ENCODE measurements at regions not wholly inside any gene's neighbourhood (a gene's known extent, or its start where the extent isn't known, plus 50 kb on each side); places are given as distances from the start of the nearest gene placed in this dataset.

GRCh38 chr2:216296856-216297255 is 75.4 kb downstream of the MARCHF4 start:
- ATAC-seq = no peak
- Histone ChIP-seq H3K4me1 (ENCODE audit: low read depth) (no peaks in the 10 kb centered on the region), H3K4me3 (no peak overlapping the region), H3K9me3 (no peaks in the 10 kb centered on the region), H3K36me3 (ENCODE audit: low read depth) (no peaks in the 10 kb centered on the region)
- no peak for TF ChIP-seq CTCF (IDR thresholded peaks at IDR 0.05)
- no peak for DNase-seq
- intact Hi-C loops (cut with DNase I, micrococcal nuclease) = no loop called here

GRCh38 chr2:216294305-216294704 is 78.0 kb downstream of the MARCHF4 start:
- Histone ChIP-seq H3K9me3 (no peaks in the 10 kb centered on the region), H3K4me1 (ENCODE audit: low read depth) (no peaks in the 10 kb centered on the region), H3K4me3 (no peak overlapping the region), H3K36me3 (ENCODE audit: low read depth) (no peaks in the 10 kb centered on the region)
- DNase-seq (no peak), ATAC-seq (no peak)
- intact Hi-C loops (cut with DNase I, micrococcal nuclease) = no loop called here
- TF ChIP-seq CTCF (IDR thresholded peaks at IDR 0.05) = no peak

GRCh38 chr2:216293883-216294282 is 78.4 kb downstream of the MARCHF4 start:
- Histone ChIP-seq H3K4me3 (no peak overlapping the region), H3K9me3 (no peaks in the 10 kb centered on the region), H3K4me1 (ENCODE audit: low read depth) (no peaks in the 10 kb centered on the region), H3K36me3 (ENCODE audit: low read depth) (no peaks in the 10 kb centered on the region)
- DNase-seq = no peak
- ATAC-seq = no peak
- TF ChIP-seq CTCF (IDR thresholded peaks at IDR 0.05) = no peak
- intact Hi-C loops (cut with DNase I, micrococcal nuclease) = no loop called here

GRCh38 chr2:216292886-216293301 is 79.4 kb downstream of the MARCHF4 start:
- H3K4me1 ChIP-seq (ENCODE audit: low read depth) = no peaks in the 10 kb centered on the region
- DNase-seq (no peak), ATAC-seq (no peak)
- H3K4me3 ChIP-seq = no peak overlapping the region
- no peaks in the 10 kb centered on the region for H3K9me3 ChIP-seq
- TF ChIP-seq CTCF (IDR thresholded peaks at IDR 0.05) = no peak
- intact Hi-C loops (cut with DNase I, micrococcal nuclease) = no loop called here
- no peaks in the 10 kb centered on the region for H3K36me3 ChIP-seq (ENCODE audit: low read depth)

- H3K36me3 ChIP-seq (ENCODE audit: low read depth) = no peaks in the 10 kb centered on the region
- DNase-seq = no peak
- TF ChIP-seq CTCF (IDR thresholded peaks at IDR 0.05) = no peak
- H3K4me1 ChIP-seq (ENCODE audit: low read depth) = no peaks in the 10 kb centered on the region
- no peak overlapping the region for H3K4me3 ChIP-seq
- intact Hi-C loops (cut with DNase I, micrococcal nuclease) = no loop called here
- no peaks in the 10 kb centered on the region for H3K9me3 ChIP-seq
- ATAC-seq = no peak
These were observed 79.8 kb downstream of the MARCHF4 start for GRCh38 chr2:216292475-216292874.

GRCh38 chr2:216289470-216289869 is 82.8 kb downstream of the MARCHF4 start:
- Histone ChIP-seq H3K36me3 (ENCODE audit: low read depth) (no peaks in the 10 kb centered on the region), H3K9me3 (no peaks in the 10 kb centered on the region), H3K4me1 (ENCODE audit: low read depth) (no peaks in the 10 kb centered on the region), H3K4me3 (no peak overlapping the region)
- intact Hi-C loops (cut with DNase I, micrococcal nuclease) = no loop called here
- DNase-seq (no peak), ATAC-seq (peak; percentile 31)
- TF ChIP-seq CTCF (IDR thresholded peaks at IDR 0.05) = no peak
